Jurkat, Clone E6-1 (cell line): ENCODE measurements at regions not wholly inside any gene's neighbourhood (a gene's known extent, or its start where the extent isn't known, plus 50 kb on each side); places are given as distances from the start of the nearest gene placed in this dataset.

Experiments
- DNase-seq: peaks from one replicate; pipeline ENCODE4 v3.0.0-alpha.2; 2011; ENCODE audit warnings: low read depth, low spot score
- H3K4me3 ChIP-seq: 2 replicates; pipeline ENCODE4 v1.5.1; 2011; ENCODE audit warnings: mild to moderate bottlenecking, low read length, control low read depth, moderate library complexity

DNA sequence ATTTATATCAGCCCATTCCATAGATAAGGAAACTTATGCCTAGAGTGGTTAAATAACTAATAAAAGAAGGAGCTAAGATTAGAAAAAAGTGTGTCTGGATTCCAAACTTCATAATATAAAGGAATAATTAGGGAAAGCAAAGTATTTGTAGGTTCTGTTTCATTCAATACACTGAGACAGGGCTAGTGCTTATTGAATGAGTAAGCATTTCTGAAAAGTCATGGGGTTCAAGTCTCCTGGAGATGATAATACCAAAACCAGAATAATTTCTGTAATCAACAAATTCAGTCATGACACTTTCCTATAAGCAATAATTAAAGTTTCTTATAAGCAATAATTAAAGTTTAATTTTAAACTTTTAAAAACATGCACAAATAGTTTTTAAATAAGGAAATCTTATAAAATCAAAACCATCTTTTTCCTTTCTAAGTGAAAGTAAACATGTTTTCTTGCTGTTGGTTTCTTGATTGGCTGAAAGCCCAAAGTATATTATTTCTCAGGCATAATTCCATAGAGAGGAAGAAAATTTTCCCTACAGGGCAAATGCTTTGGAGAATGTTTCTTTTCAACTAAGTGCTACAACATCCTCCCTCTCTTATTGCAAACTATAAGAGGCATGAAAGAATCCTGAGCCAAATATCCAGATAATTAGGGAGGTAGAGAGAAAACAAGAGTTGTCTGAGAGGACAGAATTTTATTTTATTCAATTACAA, 510.2 kb downstream of the PRELID2 start:
- DNase-seq = no peak

DNA sequence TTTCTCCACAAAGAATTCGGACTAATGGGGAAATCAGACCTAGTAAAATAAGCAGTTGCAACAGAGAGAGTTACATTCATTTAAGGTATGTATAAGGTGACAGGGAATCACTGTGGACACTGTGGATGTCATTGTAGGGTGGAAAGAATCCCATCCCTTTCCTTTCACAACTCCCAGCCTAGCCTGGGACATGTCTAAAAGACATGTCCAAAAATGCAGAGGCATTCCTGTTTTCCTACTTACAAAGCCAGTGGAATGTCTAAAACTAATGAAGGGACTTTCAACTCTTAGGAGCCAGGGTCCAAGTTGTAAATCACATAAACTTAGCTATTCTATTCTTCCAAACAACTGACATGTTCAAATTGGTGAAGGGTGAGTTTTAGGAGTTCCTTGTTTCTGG, 511.0 kb downstream of the PRELID2 start:
- DNase-seq = no peak
- no peak overlapping the region for H3K4me3 ChIP-seq

More for the DNA sequence above, 510.2 kb downstream of the PRELID2 start:
- H3K4me3 ChIP-seq = no peak overlapping the region

DNA sequence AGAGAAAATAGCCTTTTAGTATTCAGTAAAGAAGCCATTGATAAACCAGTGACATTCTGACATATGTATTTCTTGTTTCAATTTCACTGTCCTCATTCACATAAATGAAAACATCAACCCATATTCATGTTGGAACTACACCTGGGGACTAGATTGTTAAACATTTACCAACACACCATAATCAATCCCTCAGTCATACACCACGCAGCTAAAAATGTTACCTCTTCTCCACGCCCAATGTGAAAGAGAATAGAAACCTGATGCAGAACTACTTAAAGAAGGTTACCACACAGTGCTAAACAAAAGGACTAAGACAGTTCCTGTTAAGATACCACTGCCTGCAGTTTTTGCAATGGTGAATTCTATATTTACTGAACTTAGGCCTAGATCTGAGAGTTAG, 518.9 kb downstream of the PRELID2 start:
- H3K4me3 ChIP-seq = no peak overlapping the region
- no peak for DNase-seq

DNA sequence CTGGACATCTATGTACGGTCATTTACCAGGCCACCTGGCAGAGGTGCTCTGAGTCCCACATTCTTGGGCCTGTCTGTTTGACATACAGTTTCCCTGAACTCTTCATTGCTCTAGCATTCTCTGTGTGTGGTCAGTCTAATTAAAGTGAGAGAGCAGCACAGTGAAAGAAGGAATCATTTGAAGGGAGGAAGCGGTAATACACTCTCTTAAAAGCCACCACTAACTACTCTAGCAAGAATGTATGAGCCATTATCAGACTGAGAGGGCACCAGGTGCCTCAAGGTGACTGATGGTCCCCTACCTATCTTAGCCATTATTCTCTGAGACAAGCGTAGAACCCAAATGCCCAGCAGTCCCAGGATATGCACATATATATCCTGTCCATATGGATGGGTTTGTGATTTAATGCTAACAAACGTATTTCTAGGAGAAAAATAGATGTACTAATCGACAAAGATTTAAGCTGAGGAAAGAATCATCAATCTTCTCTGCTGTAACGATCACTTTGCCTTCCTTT, 527.2 kb downstream of the PRELID2 start:
- no peak overlapping the region for H3K4me3 ChIP-seq
- no peak for DNase-seq

DNA sequence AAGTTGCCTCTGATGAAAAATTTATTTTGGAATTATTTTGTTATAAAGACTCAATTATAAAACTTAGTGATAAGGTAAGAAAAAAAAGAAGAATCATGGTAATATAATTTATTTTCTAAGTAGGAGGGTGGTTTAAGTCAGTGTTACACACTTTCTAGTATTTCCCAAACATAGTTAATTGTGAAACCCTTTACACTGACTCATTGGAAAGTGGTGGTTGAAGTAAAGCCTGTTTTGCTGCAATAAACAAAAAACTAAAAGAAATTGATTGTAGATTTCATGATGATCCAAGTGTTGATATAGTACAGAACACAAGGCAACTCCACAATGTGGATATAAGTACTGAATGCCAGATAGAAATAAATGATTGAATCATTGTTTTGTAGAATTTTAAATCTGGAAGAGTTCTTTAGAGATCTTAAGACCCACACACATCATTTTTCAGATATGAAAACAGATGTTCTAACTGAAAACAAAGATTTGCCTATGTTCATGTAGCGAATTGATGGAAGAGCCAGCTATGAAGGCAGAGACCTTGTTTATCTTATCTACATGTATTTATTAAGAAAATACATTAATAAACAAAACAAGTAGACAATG, 539.8 kb downstream of the PRELID2 start:
- DNase-seq = no peak
- H3K4me3 ChIP-seq = no peak overlapping the region

DNA sequence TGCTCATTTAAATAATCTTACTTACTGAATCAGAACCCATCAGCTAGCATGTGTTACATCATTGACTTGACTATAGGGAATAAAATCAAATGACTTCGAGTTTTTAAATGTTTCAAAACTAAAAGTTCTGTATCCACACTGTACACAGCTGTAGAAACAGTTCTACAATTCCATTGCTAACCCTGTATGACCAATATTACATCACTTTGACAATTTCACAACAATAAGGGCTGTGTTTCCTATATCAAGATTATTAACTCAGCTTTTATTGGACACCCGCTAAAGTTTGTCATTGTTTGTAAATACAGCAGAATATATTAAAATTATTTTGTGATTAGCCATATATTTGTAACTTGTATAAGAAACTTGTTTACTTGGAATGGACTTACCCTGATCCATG, 540.8 kb downstream of the PRELID2 start:
- no peak for DNase-seq

DNA sequence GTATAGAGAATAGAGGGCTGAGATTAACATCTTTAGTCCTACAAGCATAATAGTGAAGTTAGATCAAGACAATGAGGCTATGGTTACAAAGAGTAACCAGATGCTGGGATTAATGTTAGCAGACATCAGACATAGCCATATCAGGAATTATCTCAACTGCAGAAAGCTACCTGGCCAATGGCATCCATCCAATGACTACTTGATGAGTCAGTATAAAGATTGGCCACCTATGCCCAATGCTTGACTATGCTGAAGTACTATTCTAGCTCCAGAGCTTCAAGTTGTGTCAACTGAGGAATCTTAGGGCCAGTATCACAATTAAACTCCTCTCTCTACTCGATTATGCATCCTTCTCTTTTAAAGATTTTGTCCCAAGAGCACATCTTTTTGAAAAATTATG, 541.4 kb downstream of the PRELID2 start:
- no peak overlapping the region for H3K4me3 ChIP-seq
- DNase-seq = no peak

More for the DNA sequence above, 540.8 kb downstream of the PRELID2 start:
- no peak overlapping the region for H3K4me3 ChIP-seq

DNA sequence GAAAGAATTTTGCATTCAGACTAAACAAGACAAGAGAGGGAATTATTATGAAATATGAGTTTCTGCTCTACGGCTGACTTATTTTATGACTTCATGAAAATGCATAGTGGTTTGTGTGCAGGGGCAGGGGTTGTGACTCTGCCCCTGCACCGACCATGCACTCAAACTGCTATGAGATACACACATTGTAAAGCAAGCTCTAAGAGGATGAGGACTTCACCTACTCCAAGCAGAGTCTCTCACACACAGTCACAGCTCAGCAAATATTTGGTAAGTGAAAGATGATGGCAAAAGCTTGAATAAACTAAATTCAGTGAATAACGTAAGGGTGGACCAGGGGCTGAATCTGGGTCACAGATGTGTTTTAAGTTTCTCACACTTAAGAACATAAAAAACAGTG, 542.9 kb downstream of the PRELID2 start:
- DNase-seq = no peak
- H3K4me3 ChIP-seq = no peak overlapping the region

DNA sequence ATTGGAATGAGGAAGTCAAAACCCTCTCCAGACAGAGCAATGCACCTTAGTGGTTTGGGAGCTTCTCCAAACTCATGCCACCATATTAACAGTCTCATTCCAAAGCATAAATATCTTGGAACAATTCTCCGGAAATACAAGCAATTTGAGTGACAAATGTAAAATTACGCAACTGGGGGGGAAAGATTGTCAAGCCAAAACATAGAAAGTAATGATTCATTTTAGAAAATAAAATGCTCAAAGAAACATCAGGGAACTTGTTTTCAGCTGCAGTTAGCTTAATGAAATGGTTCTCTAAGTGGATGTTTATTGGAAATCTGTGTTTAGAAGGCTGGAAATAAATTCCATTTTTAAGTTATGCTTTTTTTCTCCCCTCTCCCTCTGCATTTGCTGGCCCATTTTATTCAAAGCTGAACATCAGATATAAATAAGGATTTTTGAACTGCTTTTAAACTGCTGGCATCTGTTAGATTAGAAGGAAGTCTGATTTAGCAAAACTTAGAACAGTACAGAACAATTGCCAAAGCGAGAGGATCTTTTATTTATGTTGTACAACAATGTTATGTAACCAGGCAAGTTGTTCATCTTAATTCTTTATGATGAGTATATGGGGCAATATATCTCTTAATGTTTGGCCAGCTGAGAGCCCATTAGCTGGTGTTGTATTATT, 551.9 kb downstream of the PRELID2 start:
- no peak overlapping the region for H3K4me3 ChIP-seq
- DNase-seq = no peak

DNA sequence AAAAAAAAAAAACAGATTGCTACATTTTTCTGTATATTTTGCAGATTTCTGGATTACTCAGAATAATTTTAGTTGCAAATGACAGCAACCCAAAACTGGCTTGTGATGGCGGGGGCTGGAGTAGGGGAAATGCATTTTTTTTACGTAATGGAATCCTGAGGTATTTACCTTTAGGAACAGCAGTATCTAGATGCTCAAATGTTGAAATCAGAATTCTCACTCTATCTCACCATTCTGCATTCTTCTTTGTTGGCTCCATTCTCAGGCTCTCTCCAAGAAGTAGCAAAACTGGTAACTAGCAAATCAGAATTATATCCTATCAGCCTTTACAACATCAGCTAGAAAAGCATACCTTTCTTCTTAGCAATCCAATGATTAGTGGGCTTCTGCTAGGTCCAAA, 554.3 kb downstream of the PRELID2 start:
- no peak for DNase-seq
- H3K4me3 ChIP-seq = no peak overlapping the region

DNA sequence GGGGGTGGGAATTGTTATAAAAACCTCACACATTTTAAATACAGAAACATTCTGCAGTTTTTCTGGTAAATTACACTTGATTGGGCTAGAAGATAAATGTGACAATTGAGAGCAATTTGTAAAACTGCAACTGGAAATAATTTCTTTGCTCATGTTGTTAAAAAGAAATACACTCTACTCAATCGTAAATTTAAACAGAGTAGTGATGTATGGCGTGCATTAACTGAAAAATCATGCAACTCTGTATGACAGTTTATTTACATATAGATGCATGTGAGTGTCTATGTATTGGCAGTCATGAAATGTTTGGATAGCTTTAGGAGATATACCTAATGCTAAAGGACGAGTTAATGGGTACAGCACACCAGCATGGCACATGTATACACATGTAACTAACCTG, 554.9 kb downstream of the PRELID2 start:
- H3K4me3 ChIP-seq = no peak overlapping the region
- DNase-seq = no peak

DNA sequence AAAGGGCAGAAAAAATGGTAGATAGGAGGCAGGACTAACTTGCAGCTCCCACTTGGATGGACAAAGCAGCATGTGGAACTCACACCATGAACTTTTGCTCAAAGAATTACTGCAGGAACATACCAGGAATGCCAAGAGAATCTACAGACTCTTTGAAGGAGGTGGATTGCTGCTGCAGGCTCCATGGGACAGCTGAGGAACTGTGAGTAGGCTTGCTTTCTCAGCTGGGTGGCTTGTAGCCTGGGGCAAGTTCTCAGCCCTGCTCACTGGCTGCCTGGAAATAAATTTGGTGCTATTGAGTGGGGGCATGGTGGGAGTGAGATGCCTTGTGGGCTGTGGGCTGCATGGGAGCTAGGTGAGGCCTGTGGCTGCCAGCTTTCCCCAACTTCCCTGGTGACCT, 574.5 kb downstream of the PRELID2 start:
- H3K4me3 ChIP-seq = no peak overlapping the region
- no peak for DNase-seq

DNA sequence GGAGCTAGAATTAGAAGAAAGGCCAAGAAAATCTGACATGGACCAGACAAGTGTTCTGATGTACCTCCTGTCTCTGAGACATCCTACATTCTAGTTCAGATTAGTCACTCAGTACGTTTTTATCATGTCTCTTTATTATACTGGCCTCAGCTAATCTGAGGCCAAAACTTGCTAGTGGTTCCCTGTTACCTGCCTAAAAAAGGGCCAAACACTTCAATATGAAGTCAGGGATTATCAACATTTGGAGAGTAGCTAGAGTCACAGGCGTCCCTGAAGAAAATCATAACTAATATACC, 587.4 kb downstream of the PRELID2 start:
- no peak for DNase-seq
- no peak overlapping the region for H3K4me3 ChIP-seq

DNA sequence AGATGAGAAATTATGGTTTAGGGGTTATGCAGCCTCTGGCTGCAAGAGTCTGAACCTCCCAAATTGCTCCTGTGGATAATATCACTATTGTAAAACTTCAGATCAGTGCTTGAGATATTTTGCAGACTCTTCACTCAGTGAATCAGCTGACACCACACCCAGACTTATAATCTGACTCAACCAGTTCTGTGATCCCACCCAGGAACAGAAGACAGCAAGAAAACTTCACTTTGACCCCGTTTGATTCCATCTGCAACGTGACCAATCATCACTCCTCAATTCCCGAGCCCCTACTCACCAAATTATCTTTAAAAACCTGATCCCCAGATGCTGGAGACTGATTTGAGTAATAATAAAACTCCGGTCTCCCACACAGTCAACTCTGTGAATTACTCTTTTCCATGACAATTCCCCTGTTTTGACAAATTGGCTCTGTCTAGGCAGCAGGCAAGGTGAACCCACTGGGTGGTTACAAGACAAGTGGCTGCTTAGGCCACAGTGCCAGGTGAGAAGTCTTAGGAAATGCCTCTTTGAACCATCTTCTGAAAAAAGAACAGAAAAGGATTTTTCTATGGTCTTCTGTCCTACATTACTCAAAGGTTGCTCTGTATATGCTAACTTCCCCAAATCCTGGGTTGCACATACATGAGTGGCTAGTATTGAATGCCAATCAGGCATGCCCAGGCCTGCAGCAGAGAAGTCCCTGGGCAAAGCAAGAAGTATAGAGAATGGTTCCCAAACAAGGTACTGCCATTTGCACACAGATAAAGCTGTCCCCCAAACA, 588.0 kb downstream of the PRELID2 start:
- H3K4me3 ChIP-seq = no peak overlapping the region
- no peak for DNase-seq

DNA sequence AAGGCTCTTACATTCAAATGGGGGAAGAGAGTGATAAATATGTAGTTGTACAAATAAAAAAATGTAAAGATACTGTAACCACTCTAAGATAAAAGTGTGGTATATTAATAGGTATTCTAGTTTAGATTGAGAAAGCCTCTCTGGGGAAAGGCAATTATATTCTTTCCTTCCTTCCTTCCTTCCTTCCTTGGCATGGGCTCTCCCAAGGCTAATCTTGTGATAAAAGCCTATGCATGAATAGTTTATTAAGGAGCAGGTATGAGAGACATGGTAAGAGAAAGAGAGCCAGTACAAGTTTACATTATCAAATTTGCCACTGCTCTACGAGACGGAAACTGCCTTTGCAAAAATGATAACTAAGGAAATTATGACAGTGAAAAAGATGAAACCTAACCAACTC, 588.8 kb downstream of the PRELID2 start:
- DNase-seq = no peak

DNA sequence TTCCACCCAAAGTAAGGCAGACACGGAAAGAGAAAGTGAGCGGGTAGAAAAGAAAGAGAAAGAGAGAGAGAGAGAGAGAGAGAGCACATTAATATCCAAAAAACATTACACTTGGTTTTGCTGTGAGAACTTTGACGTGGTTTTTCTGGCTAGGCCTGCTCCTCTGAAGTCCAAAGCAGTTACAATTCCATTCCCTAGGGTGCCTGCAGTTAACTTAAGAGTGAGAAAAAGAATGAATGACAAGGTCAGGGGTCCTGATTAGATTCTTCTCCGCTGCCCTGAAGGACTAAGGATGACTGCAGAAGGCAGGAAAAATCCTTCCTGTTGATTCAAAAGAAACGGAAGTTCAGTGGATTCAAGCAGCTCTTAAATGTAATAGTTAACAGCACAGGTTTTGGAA, 589.8 kb downstream of the PRELID2 start:
- DNase-seq = no peak
- no peak overlapping the region for H3K4me3 ChIP-seq

More for the DNA sequence above, 588.8 kb downstream of the PRELID2 start:
- H3K4me3 ChIP-seq = no peak overlapping the region

DNA sequence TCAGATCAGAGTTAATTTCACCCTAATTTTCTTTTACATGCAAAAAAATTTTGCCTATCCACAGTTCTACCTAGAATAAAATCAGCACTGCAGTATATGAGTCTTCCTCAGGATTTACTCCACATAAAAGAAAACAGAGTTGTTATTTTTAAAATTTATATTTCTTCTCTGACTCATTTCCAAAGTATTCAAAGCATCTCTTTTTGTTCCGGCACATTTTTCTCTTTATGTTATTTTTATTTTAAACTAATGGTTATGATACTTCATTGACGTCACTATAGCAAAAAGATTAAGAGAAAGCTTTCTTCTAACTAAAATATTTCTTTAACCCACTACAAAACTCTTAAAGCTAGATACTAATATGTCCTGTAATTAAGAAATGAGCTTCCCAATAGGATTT, 590.4 kb downstream of the PRELID2 start:
- no peak overlapping the region for H3K4me3 ChIP-seq
- no peak for DNase-seq

DNA sequence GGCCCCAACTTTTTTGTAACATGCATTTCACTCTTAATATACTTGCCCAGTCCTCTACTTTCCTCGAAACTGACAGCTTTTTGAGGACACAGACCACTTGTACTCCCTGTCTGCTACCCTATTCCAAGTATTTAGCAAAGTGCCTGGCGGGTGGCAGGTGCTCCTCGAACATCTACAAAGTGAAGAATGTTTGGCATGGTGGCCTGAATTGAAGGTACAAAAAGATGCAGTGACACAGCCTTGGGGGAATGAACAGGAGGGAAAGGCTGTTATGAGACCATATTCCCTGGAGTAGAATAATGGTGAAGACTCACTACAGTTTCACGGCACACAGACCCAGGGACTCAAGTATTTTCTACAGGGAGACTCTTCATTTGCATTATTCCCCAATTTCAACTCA, 590.9 kb downstream of the PRELID2 start:
- no peak overlapping the region for H3K4me3 ChIP-seq

DNA sequence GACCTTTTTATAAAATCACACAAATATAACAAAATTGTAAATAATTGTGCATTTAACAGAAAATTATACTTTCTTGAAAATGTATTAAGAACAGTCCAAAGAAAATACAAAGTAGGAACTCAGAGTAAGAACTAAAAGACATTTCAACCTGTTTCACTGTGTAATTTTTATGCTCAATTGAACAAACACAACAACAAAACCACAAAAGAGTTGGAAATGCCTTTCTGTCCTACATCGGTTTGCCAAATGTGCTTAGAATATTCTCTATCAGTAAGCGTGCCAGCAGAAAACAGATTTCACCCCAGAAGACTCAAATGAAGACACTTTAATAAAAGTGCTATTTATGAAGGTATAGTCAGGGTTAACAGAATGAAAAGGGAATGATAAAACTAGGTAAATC, 592.1 kb downstream of the PRELID2 start:
- H3K4me3 ChIP-seq = no peak overlapping the region
- no peak for DNase-seq

More for the DNA sequence above, 590.9 kb downstream of the PRELID2 start:
- no peak for DNase-seq

DNA sequence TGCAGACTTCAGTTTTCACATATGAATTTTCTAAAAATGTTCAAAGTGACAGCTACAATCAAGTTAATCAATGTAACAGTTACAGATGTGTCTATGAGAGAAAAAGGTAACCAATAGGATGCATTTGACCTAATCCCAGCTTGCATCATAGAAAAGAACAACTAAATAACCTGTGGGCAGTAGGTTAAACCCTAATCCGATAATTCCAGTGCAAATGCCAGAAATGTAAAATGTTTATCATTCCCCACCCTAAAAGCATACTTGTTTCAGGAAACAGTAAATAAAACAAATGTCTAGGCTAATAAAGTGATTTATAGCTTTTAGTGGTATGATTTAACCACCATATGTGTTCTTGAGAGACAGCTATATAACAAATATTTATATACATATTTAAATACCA, 592.6 kb downstream of the PRELID2 start:
- no peak overlapping the region for H3K4me3 ChIP-seq
- no peak for DNase-seq
